Erythroblast (primary cell): ENCODE measurements at regions not wholly inside any gene's neighbourhood (a gene's known extent, or its start where the extent isn't known, plus 50 kb on each side); places are given as distances from the start of the nearest gene placed in this dataset.

ENCODE experiments used
- GATA1 ChIP-seq: IDR thresholded peaks from 2 replicates; pipeline ENCODE4 v1.6.1; 2011; ENCODE audit warnings: low read depth, mild to moderate bottlenecking, control low read depth, low read length, moderate library complexity
- POLR2A ChIP-seq: IDR thresholded peaks from 2 replicates; pipeline ENCODE4 v1.6.1; 2011; ENCODE audit warnings: mild to moderate bottlenecking, low read length

DNA sequence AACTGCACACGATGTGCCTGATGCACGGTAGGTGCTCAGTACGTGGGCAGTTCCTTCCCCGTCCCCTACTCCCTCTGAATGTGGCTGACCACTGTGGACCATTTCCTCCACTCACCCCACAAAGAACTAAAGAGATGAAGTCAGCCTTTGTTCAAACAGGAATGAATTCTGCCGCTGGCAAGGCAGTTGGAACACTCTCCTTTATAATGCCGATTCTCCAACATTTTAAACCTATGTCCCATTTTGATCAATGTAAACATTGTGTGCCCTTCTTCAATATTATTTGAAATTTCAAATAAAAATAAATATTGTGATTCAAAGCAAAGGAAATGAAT is 57.5 kb upstream of the MEF2A start:
- TF ChIP-seq POLR2A (no peak), GATA1 (no peak)
